H9 (cell line): ENCODE measurements at regions not wholly inside any gene's neighbourhood (a gene's known extent, or its start where the extent isn't known, plus 50 kb on each side); places are given as distances from the start of the nearest gene placed in this dataset.

Experiments used
- DNase-seq: peaks from one replicate; pipeline ENCODE4 v3.0.0-alpha.2; 2017
- H2AFZ ChIP-seq: one replicate; pipeline ENCODE4 v1.6.1; 2013; ENCODE audit warnings: mild to moderate bottlenecking, low read length, control low read depth, moderate library complexity
- H2AK5ac ChIP-seq: 2 replicates; pipeline ENCODE4 v1.6.1; 2013; ENCODE audit warnings: low read length, control low read depth, mixed read lengths; ENCODE audit not compliant: insufficient read length
- H2BK120ac ChIP-seq: one replicate; pipeline ENCODE4 v1.6.1; 2013; ENCODE audit warnings: low read depth, mild to moderate bottlenecking, low read length, control low read depth, inconsistent platforms; ENCODE audit not compliant: poor library complexity, severe bottlenecking
- H2BK12ac ChIP-seq: 2 replicates; pipeline ENCODE4 v1.6.1; 2013; ENCODE audit warnings: low read length, control low read depth, mixed read lengths, low read depth; ENCODE audit not compliant: insufficient read length
- H2BK15ac ChIP-seq: 2 replicates; pipeline ENCODE4 v1.6.1; 2013; ENCODE audit warnings: low read depth, low read length, control low read depth
- H2BK20ac ChIP-seq: one replicate; pipeline ENCODE4 v1.6.1; 2013; ENCODE audit warnings: low read depth, mild to moderate bottlenecking, low read length, control low read depth, inconsistent platforms; ENCODE audit not compliant: poor library complexity, severe bottlenecking
- H2BK5ac ChIP-seq: 2 replicates; pipeline ENCODE4 v1.6.1; 2013; ENCODE audit warnings: low read length, control low read depth, mixed read lengths; ENCODE audit not compliant: insufficient read length
- H3K14ac ChIP-seq: 2 replicates; pipeline ENCODE4 v1.6.1; 2013; ENCODE audit warnings: low read length, control low read depth; ENCODE audit not compliant: insufficient read depth
- H3K18ac ChIP-seq: 2 replicates; pipeline ENCODE4 v1.6.1; 2013; ENCODE audit warnings: low read depth, mild to moderate bottlenecking, mixed read lengths, low read length, control low read depth; ENCODE audit not compliant: insufficient read length
- H3K23ac ChIP-seq: 2 replicates; pipeline ENCODE4 v1.6.1; 2013; ENCODE audit warnings: low read length, control low read depth, mixed read lengths, low read depth; ENCODE audit not compliant: insufficient read length
- H3K23me2 ChIP-seq: 2 replicates; pipeline ENCODE4 v1.6.1; 2013; ENCODE audit warnings: low read depth, mild to moderate bottlenecking, mixed read lengths, low read length, control low read depth; ENCODE audit not compliant: insufficient read length, poor library complexity, severe bottlenecking
- H3K27ac ChIP-seq: 2 replicates; pipeline ENCODE4 v1.5.1; 2013; ENCODE audit warnings: low read length, control low read depth, mixed read lengths, low read depth; ENCODE audit not compliant: insufficient read length
- H3K27me3 ChIP-seq: 2 replicates; pipeline ENCODE4 v1.6.1; 2013; ENCODE audit warnings: low read length, control low read depth, inconsistent platforms; ENCODE audit not compliant: insufficient read depth
- H3K4ac ChIP-seq: 2 replicates; pipeline ENCODE4 v1.6.1; 2013; ENCODE audit warnings: low read depth, mild to moderate bottlenecking, control low read depth, inconsistent platforms, low read length, moderate library complexity
- H3K4me1 ChIP-seq: 2 replicates; pipeline ENCODE4 v1.6.1; 2013; ENCODE audit warnings: low read length, control low read depth, inconsistent platforms; ENCODE audit not compliant: insufficient read depth
- H3K4me2 ChIP-seq: 2 replicates; pipeline ENCODE4 v1.6.1; 2013; ENCODE audit warnings: low read length, control low read depth, mixed read lengths; ENCODE audit not compliant: insufficient read length, insufficient read depth
- H3K56ac ChIP-seq: 2 replicates; pipeline ENCODE4 v1.6.1; 2013; ENCODE audit warnings: low read depth, mild to moderate bottlenecking, mixed read lengths, low read length, control low read depth; ENCODE audit not compliant: insufficient read length
- H3K79me1 ChIP-seq: 2 replicates; pipeline ENCODE4 v1.6.1; 2013; ENCODE audit warnings: low read depth, mild to moderate bottlenecking, moderate library complexity, low read length, control low read depth, inconsistent platforms; ENCODE audit not compliant: insufficient read depth, poor library complexity, severe bottlenecking
- H3K79me2 ChIP-seq: 2 replicates; pipeline ENCODE4 v1.6.1; 2013; ENCODE audit warnings: low read length, control low read depth, inconsistent platforms; ENCODE audit not compliant: insufficient read depth
- H3K9ac ChIP-seq: 2 replicates; pipeline ENCODE4 v1.6.1; 2013; ENCODE audit warnings: low read length, control low read depth, mixed read lengths; ENCODE audit not compliant: insufficient read length; ENCODE audit errors: extremely low read depth
- H3K9me3 ChIP-seq: one replicate; pipeline ENCODE4 v1.6.1; 2013; ENCODE audit warnings: low read depth, low read length, inconsistent platforms; ENCODE audit not compliant: control insufficient read depth
- H3T11ph ChIP-seq: one replicate; pipeline ENCODE4 v1.6.1; 2013; ENCODE audit warnings: mild to moderate bottlenecking, low read length, control low read depth, inconsistent platforms
- H4K20me1 ChIP-seq: one replicate; pipeline ENCODE4 v1.6.1; 2013; ENCODE audit not compliant: control insufficient read depth, insufficient read length, insufficient read depth
- H4K5ac ChIP-seq: 2 replicates; pipeline ENCODE4 v1.6.1; 2013; ENCODE audit warnings: low read depth, mild to moderate bottlenecking, mixed read lengths, low read length, control low read depth; ENCODE audit not compliant: insufficient read length
- H4K8ac ChIP-seq: replicated peaks from 2 replicates; pipeline ENCODE4 v1.6.1; 2013; ENCODE audit warnings: low read length, control low read depth, mixed read lengths, low read depth; ENCODE audit not compliant: insufficient read length
- H4K91ac ChIP-seq: 2 replicates; pipeline ENCODE4 v1.6.1; 2013; ENCODE audit warnings: low read depth, mild to moderate bottlenecking, moderate library complexity, mixed read lengths, low read length, control low read depth; ENCODE audit not compliant: insufficient read length
- H3K27ac Mint-ChIP-seq, 3 experiments: 2 replicates in 2 of 3; 3 replicates in 1 of 3; pipeline ENCODE4 v1.8.0; 2020 to 2021; ENCODE audit warnings: mixed read lengths in 3 of 3, mild to moderate bottlenecking in 1 of 3, moderate library complexity in 1 of 3
- H3K27me3 Mint-ChIP-seq: 2 replicates; pipeline ENCODE4 v1.8.0; 2021; ENCODE audit warnings: low read depth, mild to moderate bottlenecking, moderate library complexity, mixed read lengths
- H3K36me3 Mint-ChIP-seq, 3 experiments: 2 replicates in 2 of 3; 3 replicates in 1 of 3; pipeline ENCODE4 v1.8.0; 2020 to 2021; ENCODE audit warnings: low read depth in 3 of 3, mixed read lengths in 3 of 3; ENCODE audit not compliant: insufficient read depth in 1 of 3
- H3K4me1 Mint-ChIP-seq, 2 experiments: 2 replicates each; pipeline ENCODE4 v1.8.0; 2020; ENCODE audit warnings: mixed read lengths in 2 of 2
- H3K4me3 Mint-ChIP-seq, 2 experiments: 2 replicates in 1 of 2; 3 replicates in 1 of 2; pipeline ENCODE4 v1.8.0; 2020 to 2021; ENCODE audit warnings: mild to moderate bottlenecking in 2 of 2, mixed read lengths in 2 of 2, moderate library complexity in 1 of 2
- H3K9me3 Mint-ChIP-seq, 2 experiments: 2 replicates in 1 of 2; 3 replicates in 1 of 2; pipeline ENCODE4 v1.8.0; 2020; ENCODE audit warnings: mild to moderate bottlenecking in 2 of 2, mixed read lengths in 2 of 2, moderate library complexity in 1 of 2
- WGBS: extraction: QIAGEN DNeasy Blood & Tissue Kit; methylation state at CpG from one replicate; pipeline ENCODE4 v1.1.7; 2013; ENCODE audit warnings: missing lambda C conversion rate, low lambda C conversion rate, mixed read lengths; ENCODE audit not compliant: insufficient read length; ENCODE audit errors: extremely low coverage; 5-methylcytosine and 5-hydroxymethylcytosine counted together
- TF ChIP-seq, protein P1 (sequence below): fragments of 200-600 bp; sonication (generic); conservative IDR thresholded peaks from 3 replicates; pipeline ENCODE4 v1.8.0; 2021; ENCODE audit warnings: antibody characterized with exemption, mild to moderate bottlenecking

GRCh38 chr7:106400923-106401322 is 116.1 kb upstream of the NAMPT start:
- no peak overlapping the region for H3T11ph ChIP-seq
- no peak overlapping the region for H2BK15ac ChIP-seq
- H3K14ac ChIP-seq: no peak overlapping the region
- H3K23me2 ChIP-seq: no peaks in the 10 kb centered on the region
- no peak overlapping the region for H3K56ac ChIP-seq
- H2BK5ac ChIP-seq: no peak overlapping the region
- no peaks in the 10 kb centered on the region for H3K79me1 ChIP-seq
- H3K36me3 Mint-ChIP-seq: peaks cover 0 to 9% (median 0%) of the 10 kb centered on the region in 3 experiments; a peak in 2 of 7 replicates
- no peak overlapping the region for H3K27ac ChIP-seq
- no peak overlapping the region for H2BK120ac ChIP-seq
- H2AFZ ChIP-seq: no peak overlapping the region
- H4K5ac ChIP-seq: no peak overlapping the region
- no peak overlapping the region for H3K18ac ChIP-seq
- H3K27me3 Mint-ChIP-seq: peaks cover 20% of the 10 kb centered on the region
- no peaks in the 10 kb centered on the region for H3K9me3 ChIP-seq
- no peak overlapping the region for H3K27ac Mint-ChIP-seq
- peaks cover 5 to 9% of the 10 kb centered on the region in 2 experiments for H3K9me3 Mint-ChIP-seq
- H2AK5ac ChIP-seq: no peak overlapping the region
- H3K4me1 ChIP-seq: no peaks in the 10 kb centered on the region
- peaks cover 15 to 16% of the 10 kb centered on the region in 2 experiments for H3K4me1 Mint-ChIP-seq
- TF ChIP-seq, protein P1, sequence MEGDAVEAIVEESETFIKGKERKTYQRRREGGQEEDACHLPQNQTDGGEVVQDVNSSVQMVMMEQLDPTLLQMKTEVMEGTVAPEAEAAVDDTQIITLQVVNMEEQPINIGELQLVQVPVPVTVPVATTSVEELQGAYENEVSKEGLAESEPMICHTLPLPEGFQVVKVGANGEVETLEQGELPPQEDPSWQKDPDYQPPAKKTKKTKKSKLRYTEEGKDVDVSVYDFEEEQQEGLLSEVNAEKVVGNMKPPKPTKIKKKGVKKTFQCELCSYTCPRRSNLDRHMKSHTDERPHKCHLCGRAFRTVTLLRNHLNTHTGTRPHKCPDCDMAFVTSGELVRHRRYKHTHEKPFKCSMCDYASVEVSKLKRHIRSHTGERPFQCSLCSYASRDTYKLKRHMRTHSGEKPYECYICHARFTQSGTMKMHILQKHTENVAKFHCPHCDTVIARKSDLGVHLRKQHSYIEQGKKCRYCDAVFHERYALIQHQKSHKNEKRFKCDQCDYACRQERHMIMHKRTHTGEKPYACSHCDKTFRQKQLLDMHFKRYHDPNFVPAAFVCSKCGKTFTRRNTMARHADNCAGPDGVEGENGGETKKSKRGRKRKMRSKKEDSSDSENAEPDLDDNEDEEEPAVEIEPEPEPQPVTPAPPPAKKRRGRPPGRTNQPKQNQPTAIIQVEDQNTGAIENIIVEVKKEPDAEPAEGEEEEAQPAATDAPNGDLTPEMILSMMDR: no peak
- no CpG with 5 or more reads among the region's 3 CpGs for WGBS
- no peak overlapping the region for H2BK20ac ChIP-seq
- no peak overlapping the region for H4K8ac ChIP-seq
- no peak overlapping the region for H3K9ac ChIP-seq
- no peaks in the 10 kb centered on the region for H4K20me1 ChIP-seq
- no peak overlapping the region for H3K4me2 ChIP-seq
- no peak overlapping the region for H3K4me3 Mint-ChIP-seq
- no peaks in the 10 kb centered on the region for H3K27me3 ChIP-seq
- DNase-seq: no peak
- no peak overlapping the region for H3K23ac ChIP-seq
- H4K91ac ChIP-seq: no peak overlapping the region
- no peak overlapping the region for H2BK12ac ChIP-seq
- no peak overlapping the region for H3K4ac ChIP-seq
- no peaks in the 10 kb centered on the region for H3K79me2 ChIP-seq
